Mammary epithelial cell (primary cell): ENCODE measurements at regions not wholly inside any gene's neighbourhood (a gene's known extent, or its start where the extent isn't known, plus 50 kb on each side); places are given as distances from the start of the nearest gene placed in this dataset.

Experiments
- CTCF ChIP-seq, 2 donors: IDR thresholded peaks in 1 of 2; conservative IDR thresholded peaks in 1 of 2; 2 replicates each; pipeline ENCODE4 v1.5.1; 2011 to 2012; ENCODE audit warnings: inconsistent platforms in 2 of 2, low read length in 2 of 2, mild to moderate bottlenecking in 2 of 2, control low read depth in 1 of 2, low read depth in 1 of 2; ENCODE audit not compliant: insufficient read depth in 1 of 2; ENCODE audit errors: extremely low read depth in 1 of 2
- EZH2 ChIP-seq: IDR thresholded peaks from 2 replicates; pipeline ENCODE4 v1.6.1; 2012; ENCODE audit warnings: low read length, inconsistent platforms, borderline replicate concordance

- no peak for TF ChIP-seq CTCF (conservative IDR thresholded peaks at IDR 0.05 in 1 of 2, IDR thresholded peaks at IDR 0.05 in 1 of 2; ENCODE audit: extremely low read depth in 1 of 2, insufficient read depth in 1 of 2, low read depth in 1 of 2, low read length in 2 of 2)
- TF ChIP-seq EZH2: no peak
Observed at GRCh38 chr4:95987851-95988250, 148.0 kb downstream of the PDHA2 start.
